ENCODE measurements at regions not wholly inside any gene's neighbourhood (a gene's known extent, or its start where the extent isn't known, plus 50 kb on each side); places are given as distances from the start of the nearest gene placed in this dataset.

GRCh38 chr10:74760086-74760979 is 66.1 kb upstream of the KAT6B start:
- H3K4me3 ChIP-seq (ENCODE audit: low read depth, low read length): no peak overlapping the region
- TF ChIP-seq CTCF (conservative IDR thresholded peaks at IDR 0.05; ENCODE audit: low read depth, low read length): no peak
- no peak for DNase-seq (ENCODE audit: low read depth)

- DNase-seq (ENCODE audit: low read depth): no peak
- TF ChIP-seq CTCF (conservative IDR thresholded peaks at IDR 0.05; ENCODE audit: low read depth, low read length): no peak
- no peak overlapping the region for H3K4me3 ChIP-seq (ENCODE audit: low read depth, low read length)
Measured at GRCh38 chr10:74763934-74764591, 62.3 kb upstream of the KAT6B start.

- H3K4me3 ChIP-seq (ENCODE audit: low read depth, low read length): no peak overlapping the region
- DNase-seq (ENCODE audit: low read depth): no peak
- no peak for TF ChIP-seq CTCF (conservative IDR thresholded peaks at IDR 0.05; ENCODE audit: low read depth, low read length)
Measured at GRCh38 chr10:74765465-74765975, 60.9 kb upstream of the KAT6B start.

- TF ChIP-seq CTCF (conservative IDR thresholded peaks at IDR 0.05; ENCODE audit: low read depth, low read length): no peak
- no peak overlapping the region for H3K4me3 ChIP-seq (ENCODE audit: low read depth, low read length)
- no peak for DNase-seq (ENCODE audit: low read depth)
Measured at GRCh38 chr10:74766501-74766900, 59.9 kb upstream of the KAT6B start.

GRCh38 chr10:74770400-74770799 is 56.0 kb upstream of the KAT6B start:
- TF ChIP-seq CTCF (conservative IDR thresholded peaks at IDR 0.05; ENCODE audit: low read depth, low read length): no peak
- no peak overlapping the region for H3K4me3 ChIP-seq (ENCODE audit: low read depth, low read length)
- no peak for DNase-seq (ENCODE audit: low read depth)

- no peak overlapping the region for H3K4me3 ChIP-seq (ENCODE audit: low read depth, low read length)
- no peak for DNase-seq (ENCODE audit: low read depth)
- TF ChIP-seq CTCF (conservative IDR thresholded peaks at IDR 0.05; ENCODE audit: low read depth, low read length): peak; percentile 21
Measured at GRCh38 chr10:74771054-74771453, 55.3 kb upstream of the KAT6B start.
